ENCODE measurements at regions not wholly inside any gene's neighbourhood (a gene's known extent, or its start where the extent isn't known, plus 50 kb on each side); places are given as distances from the start of the nearest gene placed in this dataset.

GRCh38 chr5:27876071-27876470, 837.7 kb upstream of the CDH9 start:
- H3K36me3 Mint-ChIP-seq (ENCODE audit: low read depth) = no peaks in the 10 kb centered on the region
- no peaks in the 10 kb centered on the region for H3K4me1 Mint-ChIP-seq
- H3K4me3 Mint-ChIP-seq = no peak overlapping the region

More at GRCh38 chr5:27876071-27876470, 837.7 kb upstream of the CDH9 start:
- Histone ChIP-seq H3K9me2 (ENCODE audit: insufficient read depth) (no peaks in the 10 kb centered on the region), H2AFZ (no peak overlapping the region), H3K27ac (ENCODE audit: low read depth) (no peak overlapping the region), H3F3A (replicated peaks; ENCODE audit: low read depth) (no peaks in the 10 kb centered on the region), H3K36me3 (ENCODE audit: insufficient read depth) (no peaks in the 10 kb centered on the region; the same call in 1 of the 2 replicates), H3K79me2 (replicated peaks; ENCODE audit: insufficient read depth) (no peaks in the 10 kb centered on the region), H3K27me3 (ENCODE audit: insufficient read depth) (no peaks in the 10 kb centered on the region), H3K4me2 (no peak overlapping the region), H3K4me3 (no peak overlapping the region), H3K4me1 (ENCODE audit: insufficient read depth) (no peaks in the 10 kb centered on the region), H4K20me1 (replicated peaks; ENCODE audit: insufficient read depth) (no peaks in the 10 kb centered on the region)
- ATAC-seq (no peak), DNase-seq (ENCODE audit: low spot score) (no peak)
- Mint-ChIP-seq H3K27me3 (ENCODE audit: insufficient read depth, low read depth, poor library complexity) (no peaks in the 10 kb centered on the region), H3K9me3 (peaks cover 9% of the 10 kb centered on the region; the same call in 1 of the 3 replicates), H3K27ac (no peak overlapping the region)
- TF ChIP-seq ETS1 (IDR thresholded peaks at IDR 0.05) (no peak), ZNF331 (CRISPR knock-in tag; IDR thresholded peaks at IDR 0.05; ENCODE audit: low read depth) (no peak), CTCF (conservative IDR thresholded peaks at IDR 0.05; ENCODE audit: low read depth in 2 of 2) (no peak), ZNF462 (CRISPR knock-in tag; IDR thresholded peaks at IDR 0.05) (no peak), ZNF114 (CRISPR knock-in tag; IDR thresholded peaks at IDR 0.05) (no peak)

All from GM23338 (cell line).